GM12878 (cell line): ENCODE measurements at regions not wholly inside any gene's neighbourhood (a gene's known extent, or its start where the extent isn't known, plus 50 kb on each side); places are given as distances from the start of the nearest gene placed in this dataset.

Source experiments
- ATAC-seq: fragments of 200-7000 bp; cut with Tn5 transposase; 3 replicates; pipeline ENCODE4 v1.9.1; 2020; ENCODE audit warnings: mild to moderate bottlenecking, moderate library complexity
- BruUV-seq: library from RNA; stranded (reverse); fragments of 400-500 nt; replicated peaks from 2 replicates; lab custom pipeline; 2021; lab: Mats Ljungman, UMichigan
- CTCF ChIA-PET: fragments of 300-600 bp; sonication (Branson Sonifier 250); formaldehyde crosslinking; extraction: SDS; loops from one replicate; lab custom pipeline; 2021; ENCODE audit warnings: inconsistent platforms; lab: Yijun Ruan, JAX
- POLR2A ChIA-PET: fragments of 350-600 bp; formaldehyde crosslinking; extraction: SDS; loops from one replicate; lab custom pipeline; 2021; ENCODE audit warnings: inconsistent platforms; lab: Charles Lee
- RAD21 ChIA-PET: fragments of 300-600 bp; sonication (Branson Sonifier 250); formaldehyde crosslinking; loops from one replicate; lab custom pipeline; 2023; ENCODE audit warnings: antibody characterized with exemption; ENCODE audit not compliant: unreplicated experiment; lab: Charles Lee
- SMC1A ChIA-PET: fragments of 300-600 bp; sonication (Branson Sonifier 250); formaldehyde crosslinking; loops from one replicate; lab custom pipeline; 2023; ENCODE audit not compliant: unreplicated experiment, uncharacterized antibody; lab: Charles Lee
- DNase-seq: peaks from one replicate; pipeline ENCODE4 v3.0.0-alpha.2; 2011; ENCODE audit warnings: low read depth, low spot score
- FAIRE-seq: peaks from 3 replicates; lab custom pipeline; 2011; peaks lifted over from hg19 to GRCh38; lab: Jason Lieb, UNC
- H2AFZ ChIP-seq: 2 replicates; pipeline ENCODE4 v1.6.0; 2011; ENCODE audit warnings: low read depth, low read length, control low read depth; ENCODE audit not compliant: control insufficient read depth
- H3K27ac ChIP-seq: 2 replicates; pipeline ENCODE4 v1.5.1; 2011; ENCODE audit warnings: control low read depth; ENCODE audit not compliant: control insufficient read depth, insufficient read depth
- H3K27me3 ChIP-seq, 2 experiments: replicated peaks in 1 of 2; 2 replicates each; pipeline versions ENCODE4 v1.6.0 to v1.6.1; 2011; ENCODE audit warnings: low read length in 1 of 2; ENCODE audit not compliant: control insufficient read depth in 2 of 2, insufficient read depth in 2 of 2
- H3K36me3 ChIP-seq, 2 experiments: 2 replicates each; pipeline ENCODE4 v1.5.1; 2011; ENCODE audit warnings: low read length in 1 of 2; ENCODE audit not compliant: control insufficient read depth in 2 of 2, insufficient read depth in 2 of 2
- H3K4me1 ChIP-seq: 2 replicates; pipeline ENCODE4 v1.6.1; 2011; ENCODE audit warnings: mild to moderate bottlenecking, low read length, moderate library complexity, mixed read lengths; ENCODE audit not compliant: control insufficient read depth, insufficient read depth
- H3K4me2 ChIP-seq: 2 replicates; pipeline ENCODE4 v1.6.0; 2011; ENCODE audit warnings: control low read depth; ENCODE audit not compliant: control insufficient read depth, insufficient read depth
- H3K4me3 ChIP-seq: fragments of 200-600 bp; sonication (generic); 2 replicates; pipeline ENCODE4 v1.5.1; 2016
- H3K79me2 ChIP-seq: 2 replicates; pipeline ENCODE4 v1.6.0; 2011; ENCODE audit warnings: low read length; ENCODE audit not compliant: control insufficient read depth, insufficient read depth
- H3K9ac ChIP-seq: 2 replicates; pipeline ENCODE4 v1.8.0; 2011; ENCODE audit warnings: low read length, control low read depth, mixed read lengths; ENCODE audit not compliant: control insufficient read depth, insufficient read depth
- H3K9me3 ChIP-seq: replicated peaks from 3 replicates; pipeline ENCODE4 v1.5.1; 2011; ENCODE audit warnings: mild to moderate bottlenecking, low read length; ENCODE audit not compliant: control insufficient read depth, insufficient read depth
- H4K20me1 ChIP-seq: 2 replicates; pipeline ENCODE4 v1.6.0; 2011; ENCODE audit not compliant: control insufficient read depth, insufficient read depth
- CEBPB ChIP-seq, 2 experiments: fragments of 150-350 bp in 1 of 2; IDR thresholded peaks; 2 replicates each; pipeline ENCODE4 v1.6.1; 2012 to 2014; ENCODE audit warnings: low read depth in 2 of 2, low read length in 2 of 2, borderline replicate concordance in 1 of 2, inconsistent platforms in 1 of 2
- CHD1 ChIP-seq: IDR thresholded peaks from 2 replicates; pipeline ENCODE4 v1.6.1; 2012; ENCODE audit warnings: low read depth, low read length, improper control_type of control experiment
- JUNB ChIP-seq: IDR thresholded peaks from 2 replicates; pipeline ENCODE4 v1.6.1; 2016; ENCODE audit warnings: antibody characterized with exemption, mild to moderate bottlenecking
- KAT2A ChIP-seq: conservative IDR thresholded peaks from 2 replicates; pipeline ENCODE4 v1.6.1; 2011; ENCODE audit warnings: low read depth, low read length; ENCODE audit not compliant: control insufficient read depth
- KLF5 ChIP-seq: fragments of 450-650 bp; IDR thresholded peaks from 2 replicates; pipeline ENCODE4 v1.6.1; 2014; ENCODE audit warnings: mild to moderate bottlenecking; ENCODE audit not compliant: partially characterized antibody
- SUZ12 ChIP-seq: fragments of 200-600 bp; sonication (generic); IDR thresholded peaks from one replicate; pipeline ENCODE4 v1.6.1; 2018; ENCODE audit warnings: antibody characterized with exemption, mild to moderate bottlenecking; ENCODE audit not compliant: unreplicated experiment
- ZNF622 ChIP-seq: fragments of 450-650 bp; IDR thresholded peaks from 2 replicates; pipeline ENCODE4 v1.6.1; 2017; ENCODE audit warnings: mild to moderate bottlenecking, inconsistent platforms
- in situ Hi-C: fragments of 300-500 bp; cut with MboI; formaldehyde crosslinking; loops from 9 replicates; pipeline ENCODE4 v1.14.3; 2018; ENCODE audit warnings: mixed read lengths
- intact Hi-C: fragments of 100-400 bp; cut with micrococcal nuclease; formaldehyde crosslinking; loops from one replicate; pipeline ENCODE4 v1.14.2; 2022; ENCODE audit not compliant: unreplicated experiment
- TF ChIP-seq, protein P1 (sequence below): IDR thresholded peaks from 2 replicates; pipeline ENCODE4 v1.6.1; 2011; ENCODE audit warnings: low read depth, mild to moderate bottlenecking, low read length, moderate library complexity, borderline replicate concordance; ENCODE audit errors: extremely low read depth
- TF ChIP-seq, protein P2 (sequence below): fragments of 450-650 bp; IDR thresholded peaks from 2 replicates; pipeline ENCODE4 v1.6.1; 2017; ENCODE audit warnings: mild to moderate bottlenecking
- TF ChIP-seq, protein P3 (sequence below): IDR thresholded peaks from 2 replicates; pipeline ENCODE4 v1.6.1; 2012; ENCODE audit warnings: improper control_type of control experiment, low read depth, low read length; ENCODE audit not compliant: insufficient replicate concordance

DNA sequence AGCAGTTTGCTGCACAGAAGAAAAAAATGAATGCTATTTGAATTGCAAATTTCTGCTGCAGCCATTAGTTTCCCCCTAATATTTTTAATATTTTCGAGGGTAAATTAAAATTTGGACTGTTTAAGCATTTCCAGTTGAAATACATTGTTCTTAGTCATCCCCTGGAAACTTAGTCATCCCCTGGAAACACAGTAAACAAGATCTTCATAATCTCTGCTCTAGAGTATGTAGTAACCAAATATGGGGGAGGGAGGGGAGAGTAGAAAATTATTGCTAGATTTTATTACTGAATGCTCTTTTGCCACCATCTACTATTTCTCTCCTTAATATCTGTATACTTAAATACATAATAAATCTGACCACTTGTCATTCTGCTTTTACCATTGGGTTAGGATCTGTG, 1053.3 kb downstream of the SORCS1 start (continued):
- TF ChIP-seq CEBPB (IDR thresholded peaks at IDR 0.05; ENCODE audit: borderline replicate concordance in 1 of 2, low read depth in 2 of 2, low read length in 2 of 2) (no peak), KAT2A (no peak), KLF5 (no peak), JUNB (no peak)
- TF ChIP-seq, protein P1, sequence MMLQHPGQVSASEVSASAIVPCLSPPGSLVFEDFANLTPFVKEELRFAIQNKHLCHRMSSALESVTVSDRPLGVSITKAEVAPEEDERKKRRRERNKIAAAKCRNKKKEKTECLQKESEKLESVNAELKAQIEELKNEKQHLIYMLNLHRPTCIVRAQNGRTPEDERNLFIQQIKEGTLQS: no peak

DNA sequence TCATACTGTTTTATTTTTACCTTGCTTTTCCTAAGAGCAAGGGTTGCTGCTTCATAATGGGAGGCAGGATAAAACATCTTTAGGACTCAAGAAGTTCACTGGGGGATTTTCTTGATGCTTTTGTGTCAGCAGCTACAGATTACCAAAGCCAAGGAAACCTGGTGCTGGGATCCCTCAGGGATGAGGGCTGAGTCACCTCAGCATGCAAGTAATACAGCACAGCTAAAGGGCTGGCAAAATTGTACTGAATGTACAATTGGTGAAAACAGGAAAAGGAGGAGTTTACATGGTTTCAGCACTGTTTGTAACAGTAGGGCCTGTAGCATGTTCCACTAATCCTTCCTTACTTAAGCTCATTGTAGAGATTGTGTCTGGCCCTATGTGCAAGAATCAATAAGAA, 1056.8 kb downstream of the SORCS1 start:
- ChIA-PET SMC1A (no interaction called here), CTCF (no interaction called here), RAD21 (no interaction called here), POLR2A (no interaction called here)
- Histone ChIP-seq H3K36me3 (no peaks in the 10 kb centered on the region), H3K4me3 (no peak overlapping the region), H3K9me3 (no peaks in the 10 kb centered on the region), H4K20me1 (no peaks in the 10 kb centered on the region), H2AFZ (no peak overlapping the region), H3K4me1 (no peaks in the 10 kb centered on the region), H3K4me2 (no peak overlapping the region), H3K9ac (no peak overlapping the region), H3K27ac (no peak overlapping the region), H3K27me3 (no peaks in the 10 kb centered on the region), H3K79me2 (no peaks in the 10 kb centered on the region)
- in situ Hi-C loops (no loop called here), intact Hi-C loops (no loop called here)
- BruUV-seq: no TSS peak
- no peak for ATAC-seq
- no peak for FAIRE-seq
- DNase-seq: no peak
- TF ChIP-seq SUZ12 (no peak), ZNF622 (no peak), CHD1 (no peak)
- TF ChIP-seq, protein P2, sequence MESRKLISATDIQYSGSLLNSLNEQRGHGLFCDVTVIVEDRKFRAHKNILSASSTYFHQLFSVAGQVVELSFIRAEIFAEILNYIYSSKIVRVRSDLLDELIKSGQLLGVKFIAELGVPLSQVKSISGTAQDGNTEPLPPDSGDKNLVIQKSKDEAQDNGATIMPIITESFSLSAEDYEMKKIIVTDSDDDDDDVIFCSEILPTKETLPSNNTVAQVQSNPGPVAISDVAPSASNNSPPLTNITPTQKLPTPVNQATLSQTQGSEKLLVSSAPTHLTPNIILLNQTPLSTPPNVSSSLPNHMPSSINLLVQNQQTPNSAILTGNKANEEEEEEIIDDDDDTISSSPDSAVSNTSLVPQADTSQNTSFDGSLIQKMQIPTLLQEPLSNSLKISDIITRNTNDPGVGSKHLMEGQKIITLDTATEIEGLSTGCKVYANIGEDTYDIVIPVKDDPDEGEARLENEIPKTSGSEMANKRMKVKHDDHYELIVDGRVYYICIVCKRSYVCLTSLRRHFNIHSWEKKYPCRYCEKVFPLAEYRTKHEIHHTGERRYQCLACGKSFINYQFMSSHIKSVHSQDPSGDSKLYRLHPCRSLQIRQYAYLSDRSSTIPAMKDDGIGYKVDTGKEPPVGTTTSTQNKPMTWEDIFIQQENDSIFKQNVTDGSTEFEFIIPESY: no peak
- TF ChIP-seq, protein P3, sequence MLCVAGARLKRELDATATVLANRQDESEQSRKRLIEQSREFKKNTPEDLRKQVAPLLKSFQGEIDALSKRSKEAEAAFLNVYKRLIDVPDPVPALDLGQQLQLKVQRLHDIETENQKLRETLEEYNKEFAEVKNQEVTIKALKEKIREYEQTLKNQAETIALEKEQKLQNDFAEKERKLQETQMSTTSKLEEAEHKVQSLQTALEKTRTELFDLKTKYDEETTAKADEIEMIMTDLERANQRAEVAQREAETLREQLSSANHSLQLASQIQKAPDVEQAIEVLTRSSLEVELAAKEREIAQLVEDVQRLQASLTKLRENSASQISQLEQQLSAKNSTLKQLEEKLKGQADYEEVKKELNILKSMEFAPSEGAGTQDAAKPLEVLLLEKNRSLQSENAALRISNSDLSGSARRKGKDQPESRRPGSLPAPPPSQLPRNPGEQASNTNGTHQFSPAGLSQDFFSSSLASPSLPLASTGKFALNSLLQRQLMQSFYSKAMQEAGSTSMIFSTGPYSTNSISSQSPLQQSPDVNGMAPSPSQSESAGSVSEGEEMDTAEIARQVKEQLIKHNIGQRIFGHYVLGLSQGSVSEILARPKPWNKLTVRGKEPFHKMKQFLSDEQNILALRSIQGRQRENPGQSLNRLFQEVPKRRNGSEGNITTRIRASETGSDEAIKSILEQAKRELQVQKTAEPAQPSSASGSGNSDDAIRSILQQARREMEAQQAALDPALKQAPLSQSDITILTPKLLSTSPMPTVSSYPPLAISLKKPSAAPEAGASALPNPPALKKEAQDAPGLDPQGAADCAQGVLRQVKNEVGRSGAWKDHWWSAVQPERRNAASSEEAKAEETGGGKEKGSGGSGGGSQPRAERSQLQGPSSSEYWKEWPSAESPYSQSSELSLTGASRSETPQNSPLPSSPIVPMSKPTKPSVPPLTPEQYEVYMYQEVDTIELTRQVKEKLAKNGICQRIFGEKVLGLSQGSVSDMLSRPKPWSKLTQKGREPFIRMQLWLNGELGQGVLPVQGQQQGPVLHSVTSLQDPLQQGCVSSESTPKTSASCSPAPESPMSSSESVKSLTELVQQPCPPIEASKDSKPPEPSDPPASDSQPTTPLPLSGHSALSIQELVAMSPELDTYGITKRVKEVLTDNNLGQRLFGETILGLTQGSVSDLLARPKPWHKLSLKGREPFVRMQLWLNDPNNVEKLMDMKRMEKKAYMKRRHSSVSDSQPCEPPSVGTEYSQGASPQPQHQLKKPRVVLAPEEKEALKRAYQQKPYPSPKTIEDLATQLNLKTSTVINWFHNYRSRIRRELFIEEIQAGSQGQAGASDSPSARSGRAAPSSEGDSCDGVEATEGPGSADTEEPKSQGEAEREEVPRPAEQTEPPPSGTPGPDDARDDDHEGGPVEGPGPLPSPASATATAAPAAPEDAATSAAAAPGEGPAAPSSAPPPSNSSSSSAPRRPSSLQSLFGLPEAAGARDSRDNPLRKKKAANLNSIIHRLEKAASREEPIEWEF: no peak
- TF ChIP-seq, all 136 proteins: peak for 0
